HG03565 (cell line): ENCODE measurements at regions not wholly inside any gene's neighbourhood (a gene's known extent, or its start where the extent isn't known, plus 50 kb on each side); places are given as distances from the start of the nearest gene placed in this dataset.
"Not testable (repeated sequence)": the region's sequence is repeated elsewhere in the genome, so short reads cannot be mapped to it uniquely, and the experiment has no call there.

Experiments
- ATAC-seq: cut with Tn5 transposase; IDR thresholded peaks from one replicate; pipeline ENCODE4 v1.9.1; 2021; ENCODE audit warnings: mild to moderate bottlenecking, moderate library complexity; ENCODE audit not compliant: unreplicated experiment

GRCh38 chr2:434625-435024 is 146.7 kb upstream of the ALKAL2 start:
- no peak for ATAC-seq

GRCh38 chr2:433216-433615 is 145.3 kb upstream of the ALKAL2 start:
- ATAC-seq: no peak

- ATAC-seq: no peak
Observed at GRCh38 chr2:430291-431040, 142.6 kb upstream of the ALKAL2 start.

- ATAC-seq: no peak
Observed at GRCh38 chr2:429575-430254, 141.8 kb upstream of the ALKAL2 start.

GRCh38 chr2:429142-429541 is 141.3 kb upstream of the ALKAL2 start:
- no peak for ATAC-seq

- no peak for ATAC-seq
Observed at GRCh38 chr2:428591-428990, 140.7 kb upstream of the ALKAL2 start.

- not testable (repeated sequence) for ATAC-seq
Observed at GRCh38 chr2:426696-427095, 138.8 kb upstream of the ALKAL2 start.

GRCh38 chr2:425947-426346 is 138.1 kb upstream of the ALKAL2 start:
- ATAC-seq: no peak

GRCh38 chr2:425243-425642 is 137.4 kb upstream of the ALKAL2 start:
- no peak for ATAC-seq

- no peak for ATAC-seq
Observed at GRCh38 chr2:424306-425171, 136.6 kb upstream of the ALKAL2 start.

GRCh38 chr2:423479-423878 is 135.6 kb upstream of the ALKAL2 start:
- ATAC-seq: no peak

- ATAC-seq: no peak
Observed at GRCh38 chr2:422676-423435, 135.0 kb upstream of the ALKAL2 start.

GRCh38 chr2:421406-421805 is 133.5 kb upstream of the ALKAL2 start:
- no peak for ATAC-seq

GRCh38 chr2:419687-420317 is 131.9 kb upstream of the ALKAL2 start:
- no peak for ATAC-seq

- no peak for ATAC-seq
Observed at GRCh38 chr2:417662-418061, 129.8 kb upstream of the ALKAL2 start.

- no peak for ATAC-seq
Observed at GRCh38 chr2:417006-417405, 129.1 kb upstream of the ALKAL2 start.

GRCh38 chr2:415986-416610 is 128.2 kb upstream of the ALKAL2 start:
- no peak for ATAC-seq

GRCh38 chr2:409523-409922 is 121.6 kb upstream of the ALKAL2 start:
- ATAC-seq: no peak

- ATAC-seq: no peak
Observed at GRCh38 chr2:407630-408029, 119.7 kb upstream of the ALKAL2 start.

GRCh38 chr2:406876-407275 is 119.0 kb upstream of the ALKAL2 start:
- no peak for ATAC-seq
